NCI-H82 treated with DMSO at 0.1 percent for 48 hours (cell line): ENCODE measurements at regions not wholly inside any gene's neighbourhood (a gene's known extent, or its start where the extent isn't known, plus 50 kb on each side); places are given as distances from the start of the nearest gene placed in this dataset.

ENCODE experiments used
- DNase-seq: peaks from one replicate; lab custom pipeline; 2025; ENCODE audit not compliant: unreplicated experiment; lab: John Stamatoyannopoulos, UW

DNA sequence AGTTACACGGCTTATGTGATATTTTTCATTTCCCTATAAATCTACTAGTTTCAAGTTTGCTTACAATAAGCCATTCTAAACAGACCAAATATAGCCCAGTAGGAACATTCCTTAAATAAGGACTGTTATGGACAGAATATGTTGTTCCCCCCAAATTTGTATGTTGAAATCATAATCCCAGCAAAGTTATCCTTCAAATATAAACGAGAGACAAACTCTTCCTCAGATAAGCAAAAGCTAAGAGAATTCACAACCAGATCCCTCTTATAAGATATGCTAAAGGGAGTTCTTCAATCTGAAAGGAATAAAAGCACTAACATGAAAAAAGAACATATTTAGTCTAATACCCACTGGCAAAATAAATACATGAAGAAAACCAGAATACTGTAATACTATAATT, 795.5 kb upstream of the GJE1 start:
- no peak for DNase-seq

DNA sequence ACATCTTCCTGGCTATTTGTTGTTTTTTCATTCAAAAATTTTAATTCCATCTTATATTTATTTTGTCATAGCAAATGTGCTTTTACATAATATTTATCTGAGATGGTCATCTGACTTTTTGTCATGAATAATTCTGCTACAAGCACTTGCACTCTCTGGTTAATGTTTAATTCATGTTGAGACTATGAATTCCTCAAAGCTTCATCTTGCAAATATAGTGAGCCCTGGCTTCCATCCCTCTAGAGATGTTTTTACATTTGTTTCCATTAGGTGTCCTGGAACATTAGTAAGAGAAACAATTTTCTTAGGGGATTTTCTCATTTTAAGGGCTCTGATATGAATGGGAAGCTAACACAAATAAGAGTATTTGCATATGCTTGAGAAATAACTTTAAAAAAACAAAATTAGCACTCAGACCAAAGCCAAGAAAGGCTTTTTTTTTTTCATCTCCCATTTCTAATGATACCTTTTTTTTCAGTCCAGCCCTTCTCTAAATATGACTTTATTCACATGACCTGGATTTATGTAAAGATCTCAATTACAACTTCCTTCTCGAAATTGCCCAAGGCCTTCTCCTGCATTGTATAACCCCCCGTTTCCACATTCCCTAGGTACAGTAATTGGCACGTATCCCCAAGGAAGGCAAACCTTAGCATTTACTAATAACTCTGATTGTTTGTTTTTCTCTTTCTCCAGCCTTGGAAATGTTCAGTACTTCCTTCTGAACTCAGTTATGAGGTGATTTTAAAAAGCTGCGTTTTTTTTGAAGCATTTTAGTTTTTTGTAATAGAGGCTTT, 797.0 kb upstream of the GJE1 start:
- no peak for DNase-seq

DNA sequence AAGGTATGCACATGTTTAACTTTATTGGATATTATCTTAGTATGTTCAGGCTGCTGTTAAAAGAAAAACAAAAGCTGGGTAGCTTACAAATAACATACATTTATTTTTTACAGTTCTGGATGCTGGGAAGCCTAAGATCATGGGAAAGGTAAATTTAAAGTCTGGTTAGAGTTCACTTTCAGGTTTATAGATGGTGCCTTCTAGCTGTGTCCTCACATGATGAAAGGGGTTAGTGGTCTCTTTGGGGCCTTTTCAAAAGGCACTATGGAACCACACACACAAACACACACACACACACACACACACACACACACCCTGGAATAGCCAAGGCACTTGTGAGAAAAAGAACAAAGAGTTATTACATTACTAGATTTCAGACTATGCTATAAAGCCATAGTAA, 805.8 kb upstream of the GJE1 start:
- DNase-seq = no peak

DNA sequence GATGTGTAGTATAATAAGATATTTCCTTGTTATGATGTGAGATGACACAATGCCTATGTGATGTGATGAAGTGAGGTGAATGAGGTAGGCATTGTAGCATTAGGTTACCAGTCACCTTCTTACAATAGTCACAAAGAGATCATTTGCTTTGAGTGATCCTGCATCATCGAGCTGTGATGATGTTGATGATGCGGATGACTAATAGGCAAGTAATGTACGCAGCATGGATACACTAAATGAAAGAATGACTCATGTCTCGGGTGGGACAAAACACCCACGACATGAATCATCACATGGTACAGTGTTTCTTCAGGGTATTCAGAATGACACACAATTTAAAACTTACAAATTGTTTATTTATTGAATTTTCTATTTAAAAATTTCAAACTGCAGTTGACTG, 806.3 kb upstream of the GJE1 start:
- DNase-seq = no peak

DNA sequence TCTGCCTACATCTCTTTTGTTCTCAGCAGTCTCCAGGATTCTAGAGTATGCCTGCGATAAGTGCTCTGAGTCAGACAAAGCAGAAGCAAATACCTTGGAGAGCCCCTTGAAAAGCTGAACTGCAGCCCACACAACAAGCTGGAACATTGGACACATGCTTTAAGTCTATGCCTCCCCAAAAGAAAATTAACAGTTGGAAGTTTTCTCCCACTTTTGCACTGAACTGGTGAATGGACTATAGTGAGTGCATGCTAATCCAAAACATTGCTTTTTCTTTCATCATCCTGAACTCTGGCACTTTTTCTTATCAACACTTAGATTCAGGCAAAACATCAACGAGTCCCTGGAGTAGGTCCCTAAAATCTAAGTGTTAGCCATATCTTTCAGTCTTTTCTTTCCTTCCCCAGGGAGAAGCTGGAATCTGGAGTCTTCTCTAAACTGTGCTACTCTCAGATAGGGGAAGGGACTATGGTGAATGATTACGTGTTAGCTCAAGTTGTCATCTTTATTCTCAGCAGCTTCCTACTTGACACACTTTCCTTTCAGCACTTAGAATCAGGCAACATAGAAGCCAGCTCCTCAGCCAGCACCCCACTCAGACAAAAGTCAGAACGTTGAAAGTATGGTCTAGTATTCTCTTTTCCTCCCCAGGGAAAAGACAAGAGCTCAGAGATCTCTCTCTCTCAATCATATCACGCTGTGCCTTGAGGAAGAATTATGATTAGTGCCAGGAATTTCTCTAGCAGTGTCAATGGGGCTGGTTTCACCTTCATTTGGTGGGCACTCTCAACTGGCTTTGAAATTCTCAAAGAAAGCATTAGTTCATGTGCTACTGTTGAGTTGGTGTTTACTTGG, 811.0 kb upstream of the GJE1 start:
- DNase-seq = no peak

DNA sequence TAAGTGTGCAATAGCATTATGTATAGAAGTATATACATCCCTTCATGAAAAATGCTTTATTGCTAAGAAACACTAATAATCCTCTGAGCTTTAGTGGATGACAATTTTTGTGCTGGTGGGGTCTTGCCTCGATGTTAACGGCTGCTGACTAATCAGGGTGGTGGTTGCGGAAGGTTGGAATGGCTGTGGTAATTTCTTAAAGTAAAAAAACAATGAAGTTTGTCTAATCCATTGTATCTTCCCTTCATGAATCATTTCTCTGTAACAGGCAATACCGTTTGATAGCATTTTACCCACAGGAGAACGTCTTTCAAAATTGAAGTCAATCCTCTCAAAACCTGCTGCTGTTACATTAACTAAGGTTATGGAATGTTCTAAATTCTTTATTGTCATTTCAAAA, 816.5 kb upstream of the GJE1 start:
- DNase-seq = no peak

DNA sequence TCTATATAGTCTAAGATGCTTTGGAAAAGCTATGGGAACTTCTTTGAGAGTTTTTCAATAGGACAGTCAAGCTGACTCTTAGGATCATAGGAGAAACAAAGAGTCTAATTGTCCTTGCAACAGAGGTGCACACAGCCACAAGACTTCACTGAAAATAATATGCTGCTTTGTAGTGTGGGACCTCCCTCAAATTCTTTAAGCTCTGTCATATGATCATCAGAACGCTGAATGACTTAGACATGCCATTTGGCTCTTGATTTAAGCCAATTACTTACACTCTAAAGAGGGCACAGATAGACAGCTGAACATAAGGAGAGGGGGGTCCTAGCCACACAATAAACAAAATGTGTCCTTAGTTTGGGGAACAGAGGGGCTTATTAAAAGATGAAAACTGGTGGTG, 818.7 kb upstream of the GJE1 start:
- DNase-seq = peak; percentile 59

DNA sequence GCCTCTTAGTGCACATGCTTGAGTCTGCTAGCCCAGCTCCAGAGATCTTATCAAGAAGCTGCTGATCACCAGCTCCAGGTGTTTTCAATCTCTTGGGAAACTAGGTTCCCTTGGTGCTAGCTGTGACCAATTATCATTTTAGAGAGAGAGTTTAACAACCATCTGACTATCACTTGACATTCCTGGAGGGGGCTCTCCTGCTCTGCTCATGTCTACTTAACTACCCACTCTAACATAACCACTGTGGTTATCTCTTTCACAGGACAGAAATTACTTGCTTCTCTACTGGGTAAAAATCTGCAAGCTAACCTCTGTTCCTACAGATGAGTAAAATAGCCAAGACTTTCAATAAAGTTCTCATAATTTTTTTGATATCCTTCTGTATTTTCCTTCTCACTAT, 823.4 kb upstream of the GJE1 start:
- DNase-seq = no peak

DNA sequence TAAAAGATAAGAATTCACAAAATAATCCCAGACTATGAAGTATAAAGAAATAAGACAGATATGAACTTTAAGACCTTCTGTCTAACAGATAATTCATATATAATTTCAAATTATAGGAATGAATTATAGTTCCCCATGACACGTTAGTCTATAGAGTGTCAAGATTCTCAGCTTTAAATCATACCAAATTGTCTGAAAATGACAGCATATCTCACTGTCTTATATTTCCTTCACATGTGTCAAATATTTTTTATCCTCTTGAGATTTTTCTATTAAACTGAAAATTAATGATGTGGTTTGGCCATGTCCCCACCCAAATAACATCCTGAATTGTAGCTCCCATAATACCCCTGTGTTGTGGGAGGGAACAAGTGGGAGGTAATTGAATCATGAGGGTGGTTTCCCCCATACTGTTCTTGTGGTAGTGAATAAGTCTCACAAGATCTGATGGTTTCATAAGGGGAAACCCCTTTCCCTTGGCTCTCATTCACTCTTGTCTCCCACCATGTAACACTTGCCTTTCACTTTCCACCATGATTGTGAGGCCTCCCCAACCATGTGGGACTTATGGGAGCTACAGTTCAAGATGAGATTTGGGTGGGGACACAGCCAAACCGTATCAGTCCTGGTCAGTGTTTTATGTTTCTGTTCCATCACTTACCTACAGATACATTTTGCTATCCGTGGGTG, 825.3 kb upstream of the GJE1 start:
- no peak for DNase-seq

DNA sequence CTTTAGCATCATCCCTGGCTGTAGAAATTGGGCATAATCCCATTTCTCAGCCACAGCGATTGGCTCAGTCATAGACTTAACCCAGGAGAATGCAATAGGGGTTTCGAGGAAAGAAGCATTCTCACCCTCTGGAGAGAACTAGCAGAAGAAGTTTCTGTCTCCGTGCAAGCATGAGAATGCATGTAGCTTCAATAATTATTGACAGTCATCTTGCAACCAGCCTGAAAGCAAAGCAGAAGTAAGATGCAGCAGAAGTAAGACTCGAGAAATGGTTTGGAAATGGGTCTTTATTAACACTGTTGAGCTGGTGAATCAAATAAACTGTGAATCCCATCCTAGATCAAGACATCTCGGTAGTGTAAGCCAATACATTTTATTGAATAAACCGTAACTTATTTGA, 828.8 kb upstream of the GJE1 start:
- DNase-seq = no peak

DNA sequence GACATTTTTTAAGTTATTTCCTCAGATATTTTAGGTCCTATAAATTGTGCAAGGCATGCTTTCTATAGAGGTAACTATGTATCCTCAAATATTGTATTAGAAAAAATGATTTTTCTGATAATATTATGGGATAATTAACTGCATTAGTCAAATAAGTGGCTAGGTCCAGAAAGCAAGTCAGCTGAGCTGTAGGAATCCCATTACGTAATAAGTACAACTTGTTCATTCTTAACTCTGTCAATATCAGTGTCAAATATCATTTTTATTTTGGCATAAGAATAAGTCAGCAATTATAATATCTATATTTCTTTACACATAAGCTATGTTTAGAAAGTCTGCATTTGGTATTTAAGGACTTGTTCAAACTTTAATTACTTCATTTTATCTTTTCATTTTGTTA, 830.9 kb upstream of the GJE1 start:
- no peak for DNase-seq

DNA sequence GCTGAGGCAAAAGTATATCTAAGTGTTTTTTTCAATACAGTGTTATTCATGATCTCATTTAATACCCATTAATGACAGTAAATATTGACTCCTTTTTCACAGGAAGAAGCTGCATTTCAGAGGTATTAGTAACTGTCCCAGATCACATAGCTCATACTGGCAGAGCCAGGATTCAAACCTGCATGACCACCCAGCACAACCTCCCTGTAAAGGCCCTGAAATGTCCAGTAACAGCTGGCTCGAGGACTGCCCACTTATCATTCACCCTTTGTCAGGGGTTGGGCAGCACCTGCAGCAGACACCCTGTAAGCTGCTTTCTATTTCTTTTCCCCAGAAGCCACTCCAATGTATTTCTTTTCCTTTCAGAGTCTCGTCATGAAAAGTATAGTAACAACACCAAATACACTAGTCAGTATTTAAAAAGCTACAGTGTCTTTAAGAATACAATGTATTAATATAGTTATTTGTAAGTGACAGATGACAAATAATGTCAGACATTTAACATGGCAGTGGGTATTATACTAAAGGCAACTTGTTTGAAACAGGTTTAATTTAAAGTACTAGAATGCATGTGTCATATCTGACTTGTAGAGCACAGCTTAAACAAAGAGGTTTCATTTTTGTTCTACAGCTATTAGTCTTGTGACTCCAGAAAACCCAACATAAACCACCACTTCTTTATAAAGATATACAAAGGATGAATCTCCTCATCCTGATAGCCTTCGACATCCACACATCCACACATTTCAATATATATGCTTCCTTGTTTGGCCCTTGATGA, 841.6 kb upstream of the GJE1 start:
- DNase-seq = no peak

DNA sequence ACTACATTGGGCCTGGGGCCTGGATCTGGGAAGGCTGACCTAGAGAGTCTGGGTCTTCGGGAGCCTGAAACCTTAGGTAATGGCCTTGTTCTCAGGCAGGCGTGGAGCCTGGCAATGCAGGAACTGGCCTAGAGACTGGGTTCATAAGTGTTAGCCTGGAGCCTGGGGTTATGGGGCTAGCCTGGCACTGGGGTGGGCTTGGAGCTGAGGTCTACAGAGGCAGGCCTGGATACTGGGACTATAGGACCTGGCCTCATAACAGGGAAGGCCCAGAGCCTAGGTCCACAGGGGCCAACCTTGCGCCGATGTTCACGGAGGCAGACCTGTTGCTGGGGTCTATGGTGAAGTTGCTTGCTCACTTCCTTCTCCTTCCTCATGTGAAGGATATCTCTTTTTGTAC, 843.8 kb upstream of the GJE1 start:
- DNase-seq = no peak

DNA sequence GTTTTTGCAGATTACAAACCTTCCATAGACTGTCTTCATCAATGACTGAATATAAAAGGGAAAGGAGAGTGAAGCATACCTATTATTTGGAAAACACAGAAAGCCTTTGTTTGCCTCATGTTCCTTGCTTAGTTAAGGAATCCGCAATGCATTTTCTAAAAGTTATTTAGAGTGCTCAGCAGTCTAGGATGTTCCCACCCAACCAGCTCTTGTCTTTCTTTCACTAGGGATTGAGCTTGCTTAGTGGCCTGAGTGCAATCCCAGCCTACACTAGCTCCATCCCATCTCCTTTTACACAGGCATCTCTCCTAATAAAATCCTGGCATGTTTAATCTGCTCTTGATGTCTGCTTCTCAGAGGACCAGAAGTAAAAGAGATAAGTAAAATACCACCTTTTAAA, 850.5 kb upstream of the GJE1 start:
- DNase-seq = no peak

DNA sequence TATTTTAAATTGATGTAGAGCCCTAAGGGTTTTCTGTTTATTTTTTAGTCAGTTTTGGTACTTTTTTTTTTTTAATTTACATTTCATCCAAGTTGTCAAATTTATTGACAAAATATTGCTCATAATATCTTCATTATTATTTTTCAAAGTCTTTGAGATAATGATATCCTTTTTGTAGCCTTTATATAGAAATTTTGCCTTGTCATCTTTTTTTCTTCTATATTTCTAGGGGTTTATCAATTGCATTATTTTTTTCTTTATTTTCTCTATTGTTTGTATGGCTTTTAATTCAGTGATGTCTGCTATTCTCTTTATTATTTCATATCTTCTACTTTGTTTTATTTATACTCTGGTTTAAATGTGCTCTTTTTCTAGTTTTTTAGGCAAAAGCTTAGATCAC, 863.0 kb upstream of the GJE1 start:
- DNase-seq = no peak

DNA sequence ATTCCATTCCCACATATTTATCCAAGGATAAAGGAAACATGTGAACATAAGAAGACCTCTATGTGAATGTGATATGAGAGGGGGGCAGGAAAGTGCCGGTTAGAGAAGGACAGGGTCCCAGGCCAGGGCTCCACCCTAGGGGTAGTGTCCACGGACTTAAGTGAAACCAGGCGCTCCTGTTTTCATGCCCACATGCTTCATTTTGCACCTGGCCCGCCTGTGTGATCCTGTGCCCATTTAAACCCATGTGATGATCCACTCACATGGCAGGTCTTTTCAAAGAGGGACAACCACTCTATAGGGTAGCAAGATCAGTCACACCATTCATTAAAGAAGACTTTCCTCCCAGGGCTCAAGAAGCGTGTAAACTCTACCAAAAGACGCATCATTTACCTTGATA, 865.3 kb upstream of the GJE1 start:
- no peak for DNase-seq

DNA sequence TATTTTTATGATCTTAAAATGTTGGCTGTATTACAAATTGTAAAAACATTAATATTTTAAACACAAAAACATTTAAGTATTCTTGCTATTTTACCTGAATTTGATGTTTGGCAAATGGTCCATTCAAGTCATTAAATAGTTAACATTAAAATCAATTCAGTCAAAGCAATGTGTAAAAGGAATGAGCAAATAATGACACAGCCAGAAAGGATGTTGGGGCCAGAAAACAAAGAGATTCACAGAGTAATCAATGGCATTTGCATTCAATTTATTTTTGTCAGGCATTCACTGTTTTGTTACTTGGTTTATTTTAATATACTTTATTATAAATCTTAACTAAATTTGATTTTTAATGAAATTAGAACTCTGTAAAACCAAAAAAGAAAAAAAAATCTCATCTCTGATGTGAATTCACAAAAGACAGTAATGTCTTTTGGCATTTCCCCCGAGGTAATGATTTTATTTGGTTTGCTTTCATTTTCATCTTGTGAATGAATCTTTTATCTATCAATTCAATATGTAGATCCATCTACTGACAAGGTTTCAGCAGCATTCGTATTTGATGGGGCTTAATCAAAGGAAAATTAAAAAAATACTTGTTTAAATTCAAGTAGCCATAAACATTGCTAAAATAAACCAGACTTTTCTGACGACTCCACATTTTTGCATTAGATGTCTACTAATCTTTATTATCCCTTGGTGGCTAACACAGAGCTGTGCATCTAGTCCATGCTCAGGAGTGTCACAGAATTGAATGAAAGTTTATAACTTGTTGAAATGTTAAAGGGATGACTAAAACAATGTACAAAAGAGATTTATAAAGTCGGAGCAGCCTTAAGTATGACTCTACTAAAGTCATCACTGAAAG, 866.7 kb upstream of the GJE1 start:
- DNase-seq = no peak

DNA sequence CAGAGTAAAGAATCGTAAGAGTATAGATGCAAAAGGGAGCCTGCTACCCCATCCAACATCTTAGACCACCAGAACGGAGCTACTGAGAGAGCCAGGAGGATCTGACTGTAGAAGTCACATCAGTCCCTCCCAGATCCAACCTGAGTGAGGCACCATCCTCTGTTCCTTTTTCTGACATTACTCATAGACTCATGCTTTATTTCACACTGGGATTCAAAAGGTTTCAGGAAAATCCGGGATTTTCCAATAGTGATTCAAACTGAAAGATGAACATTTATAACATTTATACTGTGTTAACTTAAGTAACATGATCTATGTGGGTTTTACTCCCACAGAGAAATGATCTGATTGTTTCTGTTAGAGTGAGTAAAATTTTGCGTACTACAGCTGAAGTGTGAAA, 868.6 kb upstream of the GJE1 start:
- no peak for DNase-seq

DNA sequence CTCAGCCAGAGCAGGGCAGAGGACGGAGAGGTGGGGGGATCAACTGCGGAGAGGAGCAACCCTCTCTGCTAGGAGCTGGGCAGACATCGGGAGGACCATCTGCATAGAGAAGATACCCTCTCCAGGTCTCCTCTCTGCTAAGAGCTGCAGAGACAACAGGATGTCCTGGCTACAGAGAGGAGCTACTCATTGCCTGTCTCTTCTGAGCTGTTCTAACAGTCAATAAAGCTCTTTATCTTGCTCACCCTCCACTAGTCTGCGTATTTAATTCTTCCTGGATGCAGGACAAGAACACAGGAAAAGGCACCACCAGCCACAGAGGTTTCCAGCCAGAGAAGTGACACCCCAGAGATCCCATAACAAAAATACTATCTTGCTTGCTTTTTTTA, 871.1 kb upstream of the GJE1 start:
- DNase-seq = no peak

DNA sequence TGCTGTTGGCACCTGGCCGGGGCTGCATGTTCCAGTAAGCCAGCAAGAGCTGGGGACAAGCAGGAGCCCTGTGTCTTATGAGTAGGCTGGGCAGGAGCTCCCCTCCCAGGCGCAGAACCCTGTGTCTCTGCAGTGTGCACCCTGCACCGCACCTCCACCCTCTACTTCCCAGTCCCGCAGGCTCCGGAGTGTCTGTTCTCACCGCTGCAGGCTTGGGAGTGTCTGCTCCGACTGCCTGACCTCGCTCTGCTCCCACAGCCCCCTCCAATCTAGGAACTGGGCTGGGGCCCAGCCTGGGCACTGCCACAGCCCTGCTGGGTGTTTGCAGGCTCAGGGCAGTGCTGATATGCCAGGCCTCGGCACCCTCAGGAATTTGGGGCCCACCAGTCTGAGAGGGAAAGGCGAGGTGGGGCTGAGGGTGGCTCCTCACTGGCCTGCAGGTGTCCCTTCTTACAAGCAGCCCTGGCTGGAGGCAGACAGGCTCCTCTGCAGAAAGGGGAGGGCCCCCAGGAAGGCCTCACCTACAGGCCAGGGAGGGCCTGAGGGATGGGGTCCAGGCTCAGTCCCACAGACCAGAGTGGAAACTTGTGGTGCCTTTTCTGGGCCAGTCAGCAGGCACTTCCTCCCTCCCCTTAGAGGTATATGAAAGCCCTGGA, 871.6 kb upstream of the GJE1 start:
- DNase-seq = no peak
